ENCODE measurements at regions not wholly inside any gene's neighbourhood (a gene's known extent, or its start where the extent isn't known, plus 50 kb on each side); places are given as distances from the start of the nearest gene placed in this dataset.

DNA sequence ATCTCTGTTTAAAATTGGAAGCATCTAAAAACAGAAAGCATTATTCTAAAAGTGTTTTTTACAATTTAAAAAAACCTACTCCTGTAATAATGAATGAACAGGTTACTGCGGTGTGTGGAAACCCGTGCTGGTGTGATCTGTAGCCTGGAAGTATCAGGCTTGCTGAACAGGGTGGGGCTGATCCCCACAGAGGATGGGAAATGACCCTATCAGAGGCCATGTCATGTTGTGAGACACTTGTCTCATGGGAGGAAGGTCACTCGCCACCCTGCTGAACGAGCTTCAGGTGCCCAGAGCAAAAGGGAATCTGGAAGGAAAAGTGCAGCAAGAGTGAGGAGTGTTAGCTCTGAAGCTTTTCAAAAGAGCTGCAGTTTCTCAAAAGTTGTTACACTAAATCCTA is 320.7 kb downstream of the RRAGC start:
- TF ChIP-seq POLR2A (IDR thresholded peaks at IDR 0.05): no peak
- no peak for TF ChIP-seq CTCF (IDR thresholded peaks at IDR 0.05)
